MCF 10A (cell line): ENCODE measurements at regions not wholly inside any gene's neighbourhood (a gene's known extent, or its start where the extent isn't known, plus 50 kb on each side); places are given as distances from the start of the nearest gene placed in this dataset.

ENCODE experiments used
- BruUV-seq: library from RNA; stranded (reverse); fragments of 400-500 nt; replicated peaks from 2 replicates; lab custom pipeline; 2021; lab: Mats Ljungman, UMichigan
- CTCF ChIA-PET: fragments of 300-600 bp; sonication (Branson Sonifier 250); formaldehyde crosslinking; extraction: SDS; loops from one replicate; lab custom pipeline; 2021; ENCODE audit warnings: antibody characterized with exemption, inconsistent platforms; lab: Yijun Ruan, JAX
- POLR2A ChIA-PET: fragments of 300-600, 350-650 bp; sonication (Branson Sonifier 250); formaldehyde crosslinking; extraction: SDS; loops from one replicate; lab custom pipeline; 2020; ENCODE audit warnings: antibody characterized with exemption, inconsistent platforms; lab: Yijun Ruan, JAX
- DNase-seq: peaks from one replicate; pipeline ENCODE4 v3.0.0-alpha.2; 2018; ENCODE audit not compliant: unreplicated experiment
- H3K27ac Mint-ChIP-seq: one replicate; pipeline ENCODE4 v1.8.0; 2022; ENCODE audit warnings: mild to moderate bottlenecking, low read depth, mixed read lengths; ENCODE audit not compliant: unreplicated experiment
- H3K27me3 Mint-ChIP-seq: one replicate; pipeline ENCODE4 v1.8.0; 2022; ENCODE audit warnings: mixed read lengths; ENCODE audit not compliant: insufficient read depth, unreplicated experiment
- H3K36me3 Mint-ChIP-seq: one replicate; pipeline ENCODE4 v1.8.0; 2022; ENCODE audit warnings: mild to moderate bottlenecking, moderate library complexity, mixed read lengths; ENCODE audit not compliant: insufficient read depth, unreplicated experiment
- H3K4me1 Mint-ChIP-seq: one replicate; pipeline ENCODE4 v1.8.0; 2022; ENCODE audit warnings: mixed read lengths; ENCODE audit not compliant: insufficient read depth, unreplicated experiment
- H3K4me3 Mint-ChIP-seq: one replicate; pipeline ENCODE4 v1.8.0; 2022; ENCODE audit warnings: mild to moderate bottlenecking, moderate library complexity, mixed read lengths; ENCODE audit not compliant: unreplicated experiment
- H3K9me3 Mint-ChIP-seq: one replicate; pipeline ENCODE4 v1.8.0; 2022; ENCODE audit warnings: mixed read lengths; ENCODE audit not compliant: unreplicated experiment
- intact Hi-C: fragments of 100-400 bp; cut with micrococcal nuclease; formaldehyde crosslinking; loops from 2 replicates; pipeline ENCODE4 v1.14.1; 2022
- TF ChIP-seq, protein P1 (sequence below): fragments of 200-600 bp; IDR thresholded peaks from one replicate; pipeline ENCODE4 v1.8.0; 2022; ENCODE audit warnings: antibody characterized with exemption, mild to moderate bottlenecking; ENCODE audit not compliant: unreplicated experiment

DNA sequence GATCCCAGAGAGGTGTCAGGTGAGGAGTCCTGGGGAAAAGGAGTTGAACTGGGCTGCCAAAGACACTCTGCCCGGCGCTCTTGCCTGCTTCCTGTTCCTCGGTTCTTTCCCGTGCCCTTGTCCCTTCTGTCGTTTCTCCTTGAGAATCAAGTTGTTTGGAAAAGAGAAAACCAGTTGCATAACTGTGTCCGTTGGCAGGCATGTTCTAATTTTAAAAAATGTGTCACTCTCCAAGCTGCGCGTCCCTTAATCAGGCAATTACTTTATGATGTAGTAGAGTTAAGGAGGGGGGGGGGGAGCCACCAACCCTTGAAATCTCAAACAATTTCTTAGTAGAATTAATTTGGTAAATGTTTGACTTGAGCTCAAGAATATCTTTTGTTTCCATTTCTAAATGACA lies 105.9 kb upstream of the IGSF21 start:
- intact Hi-C loops = no loop called here
- TF ChIP-seq, protein P1, sequence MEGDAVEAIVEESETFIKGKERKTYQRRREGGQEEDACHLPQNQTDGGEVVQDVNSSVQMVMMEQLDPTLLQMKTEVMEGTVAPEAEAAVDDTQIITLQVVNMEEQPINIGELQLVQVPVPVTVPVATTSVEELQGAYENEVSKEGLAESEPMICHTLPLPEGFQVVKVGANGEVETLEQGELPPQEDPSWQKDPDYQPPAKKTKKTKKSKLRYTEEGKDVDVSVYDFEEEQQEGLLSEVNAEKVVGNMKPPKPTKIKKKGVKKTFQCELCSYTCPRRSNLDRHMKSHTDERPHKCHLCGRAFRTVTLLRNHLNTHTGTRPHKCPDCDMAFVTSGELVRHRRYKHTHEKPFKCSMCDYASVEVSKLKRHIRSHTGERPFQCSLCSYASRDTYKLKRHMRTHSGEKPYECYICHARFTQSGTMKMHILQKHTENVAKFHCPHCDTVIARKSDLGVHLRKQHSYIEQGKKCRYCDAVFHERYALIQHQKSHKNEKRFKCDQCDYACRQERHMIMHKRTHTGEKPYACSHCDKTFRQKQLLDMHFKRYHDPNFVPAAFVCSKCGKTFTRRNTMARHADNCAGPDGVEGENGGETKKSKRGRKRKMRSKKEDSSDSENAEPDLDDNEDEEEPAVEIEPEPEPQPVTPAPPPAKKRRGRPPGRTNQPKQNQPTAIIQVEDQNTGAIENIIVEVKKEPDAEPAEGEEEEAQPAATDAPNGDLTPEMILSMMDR = no peak
- POLR2A ChIA-PET = interaction anchor here (0.6 kb wide), 1 partner anchor 534 kb away, joined by 3 read pairs; no protein-coding TSS in a partner anchor
- Mint-ChIP-seq H3K9me3 (no peaks in the 10 kb centered on the region), H3K27me3 (peaks cover 44% of the 10 kb centered on the region), H3K36me3 (peaks cover 4% of the 10 kb centered on the region), H3K4me1 (no peaks in the 10 kb centered on the region), H3K4me3 (no peak overlapping the region), H3K27ac (no peak overlapping the region)
- BruUV-seq = no TSS peak
- DNase-seq = no peak
- CTCF ChIA-PET = no interaction called here

DNA sequence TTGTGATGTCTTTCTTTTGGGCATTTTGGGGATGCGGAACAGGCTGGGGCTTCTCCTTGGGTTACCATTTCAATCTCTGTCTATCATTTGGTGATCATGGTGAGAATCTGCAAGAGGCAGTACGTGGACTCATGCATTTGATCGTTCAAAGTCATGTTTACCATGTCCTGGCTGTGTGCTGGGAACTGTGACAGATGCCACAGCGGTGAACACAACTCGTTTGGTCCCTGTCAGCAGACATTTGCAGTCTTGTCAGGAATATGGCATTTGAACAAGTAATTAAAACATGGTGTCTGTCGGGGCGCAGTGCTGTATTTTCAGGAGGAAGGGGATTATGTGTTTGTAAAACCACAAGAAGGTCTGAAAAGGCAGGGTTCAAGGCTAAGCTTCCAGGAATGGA lies 103.3 kb upstream of the IGSF21 start:
- H3K9me3 Mint-ChIP-seq = no peaks in the 10 kb centered on the region
- intact Hi-C loops = no loop called here
- TF ChIP-seq, protein P1 = no peak
- H3K27ac Mint-ChIP-seq = no peak overlapping the region
- H3K27me3 Mint-ChIP-seq = peaks cover 63% of the 10 kb centered on the region
- no peak for DNase-seq
- H3K36me3 Mint-ChIP-seq = peaks cover 4% of the 10 kb centered on the region
- CTCF ChIA-PET = no interaction called here
- no peaks in the 10 kb centered on the region for H3K4me1 Mint-ChIP-seq
- BruUV-seq = no TSS peak
- H3K4me3 Mint-ChIP-seq = no peak overlapping the region
- POLR2A ChIA-PET = no interaction called here

DNA sequence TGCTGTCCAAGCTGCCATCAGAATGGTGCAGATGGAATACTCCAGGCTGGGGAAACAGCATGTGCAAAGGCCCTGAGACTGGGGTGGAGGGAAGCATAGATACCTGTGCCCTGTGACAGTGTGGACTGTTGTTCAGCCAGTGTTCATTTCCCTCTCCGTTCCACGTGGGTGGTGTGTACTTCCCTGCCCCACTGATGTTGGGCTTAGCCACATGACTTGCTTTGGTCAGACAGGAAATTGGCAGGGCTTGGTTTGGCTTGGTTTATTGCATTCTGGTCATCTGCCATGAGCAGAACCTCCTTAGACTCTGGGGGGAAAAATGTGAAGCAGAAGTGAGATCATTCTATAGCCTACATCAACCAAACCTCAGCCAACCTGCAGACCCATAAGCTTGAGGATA lies 102.4 kb upstream of the IGSF21 start:
- Mint-ChIP-seq H3K4me1 (no peaks in the 10 kb centered on the region), H3K27ac (no peak overlapping the region), H3K36me3 (peaks cover 4% of the 10 kb centered on the region), H3K27me3 (peaks cover 63% of the 10 kb centered on the region), H3K4me3 (no peak overlapping the region), H3K9me3 (no peaks in the 10 kb centered on the region)
- POLR2A ChIA-PET = no interaction called here
- TF ChIP-seq, protein P1 = no peak
- intact Hi-C loops = no loop called here
- CTCF ChIA-PET = no interaction called here
- BruUV-seq = no TSS peak
- no peak for DNase-seq

DNA sequence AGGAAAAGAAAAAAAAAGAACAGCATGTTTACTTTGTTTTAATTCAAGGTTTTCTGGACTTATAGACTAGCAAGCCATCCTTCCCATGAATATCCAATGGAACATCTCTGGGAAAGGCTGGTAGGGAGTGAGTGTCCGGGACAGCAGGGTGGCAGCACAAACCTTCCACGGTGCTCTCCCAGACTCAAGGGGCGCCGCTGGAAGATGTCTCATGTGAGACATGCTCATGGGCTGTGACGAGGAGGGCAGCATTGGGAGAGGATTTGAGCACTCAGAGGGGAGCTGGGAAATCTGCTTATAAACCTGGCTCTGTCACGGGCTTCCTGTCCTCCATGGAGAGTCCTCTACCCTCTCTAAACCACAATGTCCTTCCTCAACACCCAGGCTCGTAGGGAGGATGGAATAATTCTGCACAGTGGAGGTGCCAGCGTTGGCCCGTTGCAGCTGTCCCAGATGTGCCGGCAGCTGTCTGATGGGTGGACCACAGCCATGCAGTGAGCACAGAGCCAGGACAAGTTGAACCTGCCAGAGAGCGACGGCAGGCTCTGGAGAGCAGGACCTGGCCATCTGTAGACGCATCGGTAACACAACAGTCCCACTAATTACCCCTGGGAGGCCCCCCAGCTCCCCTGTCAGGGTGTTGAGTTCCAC lies 100.1 kb upstream of the IGSF21 start:
- Mint-ChIP-seq H3K27ac (no peak overlapping the region), H3K4me1 (no peaks in the 10 kb centered on the region)

More for the DNA sequence above, 100.1 kb upstream of the IGSF21 start:
- intact Hi-C loops = no loop called here
- peaks cover 63% of the 10 kb centered on the region for H3K27me3 Mint-ChIP-seq
- TF ChIP-seq, protein P1 = no peak
- no peak for DNase-seq
- ChIA-PET POLR2A (no interaction called here), CTCF (no interaction called here)
- no TSS peak for BruUV-seq
- H3K36me3 Mint-ChIP-seq = peaks cover 4% of the 10 kb centered on the region
- H3K9me3 Mint-ChIP-seq = no peaks in the 10 kb centered on the region
- no peak overlapping the region for H3K4me3 Mint-ChIP-seq
